Left colon (tissue), 2 donors: ENCODE measurements at regions not wholly inside any gene's neighbourhood (a gene's known extent, or its start where the extent isn't known, plus 50 kb on each side); places are given as distances from the start of the nearest gene placed in this dataset.
A peak's percentile ranks its signal among the peaks of the same experiment; 100 is the strongest.
"Not testable (repeated sequence)": the region's sequence is repeated elsewhere in the genome, so short reads cannot be mapped to it uniquely, and the experiment has no call there.

Source experiments
- ATAC-seq: fragments of 200-7000 bp; cut with Tn5 transposase; one replicate; pipeline ENCODE4 v1.9.1; 2020; ENCODE audit warnings: mild to moderate bottlenecking, moderate library complexity
- DNase-seq, 2 donors: peaks; one replicate each; pipeline ENCODE4 v3.0.0-alpha.2; 2020
- intact Hi-C, 2 donors: fragments of 100-400 bp; cut with DNase I in 1 of 2; cut with micrococcal nuclease in 1 of 2; formaldehyde crosslinking; loops; one replicate each; pipeline versions ENCODE4 v1.11.2 to v1.14.0; 2022; cut with DNase I, micrococcal nuclease
- donor health status: DM: no; HTN: no; CAD: no.
- donor health status: DM: yes; HTN: yes; CAD: no.

- intact Hi-C loops = loop anchor here in 1 of 2 donors (5.0 kb wide), 1 partner anchor 275 kb away; no protein-coding TSS in a partner anchor
- DNase-seq (no peak), ATAC-seq (no peak)
Measured at GRCh38 chr2:84026818-84027217, 432.3 kb downstream of the SUCLG1 start.

GRCh38 chr2:84022810-84023431, 436.2 kb downstream of the SUCLG1 start:
- intact Hi-C loops = no loop called here

GRCh38 chr2:84017010-84017409, 442.1 kb downstream of the SUCLG1 start:
- no peak for DNase-seq
- intact Hi-C loops = no loop called here
- ATAC-seq = no peak

More at GRCh38 chr2:84022810-84023431, 436.2 kb downstream of the SUCLG1 start:
- DNase-seq (peak in 1 of 2 donors; percentile 9), ATAC-seq (peak; percentile 54)

- DNase-seq (no peak), ATAC-seq (no peak)
- intact Hi-C loops = no loop called here
Measured at GRCh38 chr2:84016183-84016582, 442.9 kb downstream of the SUCLG1 start.

GRCh38 chr2:83997889-83998288, 461.2 kb downstream of the SUCLG1 start:
- intact Hi-C loops = no loop called here
- DNase-seq = no peak

GRCh38 chr2:83994633-83995179, 464.4 kb downstream of the SUCLG1 start:
- intact Hi-C loops = no loop called here
- DNase-seq = no peak
- ATAC-seq = no peak

More at GRCh38 chr2:83997889-83998288, 461.2 kb downstream of the SUCLG1 start:
- ATAC-seq = no peak

GRCh38 chr2:83993873-83994632, 465.0 kb downstream of the SUCLG1 start:
- DNase-seq (no peak), ATAC-seq (no peak)
- intact Hi-C loops = no loop called here

- intact Hi-C loops = no loop called here
- no peak for ATAC-seq
- DNase-seq = no peak
Measured at GRCh38 chr2:83991992-83992391, 467.1 kb downstream of the SUCLG1 start.

GRCh38 chr2:83990636-83991035, 468.4 kb downstream of the SUCLG1 start:
- intact Hi-C loops = no loop called here
- DNase-seq (no peak), ATAC-seq (no peak)

- ATAC-seq, intact Hi-C loops, DNase-seq: not testable (repeated sequence)
Measured at GRCh38 chr2:83976628-83977027, 482.5 kb downstream of the SUCLG1 start.

GRCh38 chr2:83972128-83972527, 487.0 kb downstream of the SUCLG1 start:
- intact Hi-C loops = no loop called here
- no peak for DNase-seq
- ATAC-seq = no peak

GRCh38 chr2:83971547-83971946, 487.5 kb downstream of the SUCLG1 start:
- no peak for ATAC-seq
- intact Hi-C loops = no loop called here

GRCh38 chr2:83970217-83970929, 488.7 kb downstream of the SUCLG1 start:
- intact Hi-C loops = no loop called here
- DNase-seq (no peak), ATAC-seq (no peak)

More at GRCh38 chr2:83971547-83971946, 487.5 kb downstream of the SUCLG1 start:
- DNase-seq = no peak

- intact Hi-C loops = no loop called here
- ATAC-seq (no peak), DNase-seq (no peak)
Measured at GRCh38 chr2:83969085-83969484, 490.0 kb downstream of the SUCLG1 start.

GRCh38 chr2:83967854-83968253, 491.2 kb downstream of the SUCLG1 start:
- intact Hi-C loops = no loop called here
- DNase-seq = no peak
- ATAC-seq = no peak

GRCh38 chr2:83966946-83967345, 492.1 kb downstream of the SUCLG1 start:
- intact Hi-C loops, DNase-seq, ATAC-seq: not testable (repeated sequence)

- intact Hi-C loops = no loop called here
- ATAC-seq = no peak
- no peak for DNase-seq
Measured at GRCh38 chr2:83961512-83961911, 497.6 kb downstream of the SUCLG1 start.

- no peak for ATAC-seq
- intact Hi-C loops = no loop called here
- DNase-seq = no peak
Measured at GRCh38 chr2:83960371-83960770, 498.7 kb downstream of the SUCLG1 start.

GRCh38 chr2:83959266-83959665, 499.8 kb downstream of the SUCLG1 start:
- ATAC-seq (no peak), DNase-seq (no peak)
- intact Hi-C loops = no loop called here
